Right cardiac atrium (tissue), 5 donors: ENCODE measurements at regions not wholly inside any gene's neighbourhood (a gene's known extent, or its start where the extent isn't known, plus 50 kb on each side); places are given as distances from the start of the nearest gene placed in this dataset.
A peak's percentile ranks its signal among the peaks of the same experiment; 100 is the strongest.

Experiments used
- ATAC-seq, 2 donors: fragments of 200-7000 bp; cut with Tn5 transposase; one replicate each; pipeline versions ENCODE4 v1.8.0 to v1.9.1; 2020; ENCODE audit warnings: moderate library complexity in 2 of 2, mild to moderate bottlenecking in 1 of 2
- DNase-seq, 3 donors: peaks; one replicate each; pipeline ENCODE4 v3.0.0-alpha.2; 2020
- H3K27ac ChIP-seq: one replicate; pipeline ENCODE4 v1.5.1; 2013; ENCODE audit warnings: mild to moderate bottlenecking, low read length, control low read depth, moderate library complexity
- H3K27me3 ChIP-seq: one replicate; pipeline ENCODE4 v1.6.1; 2013; ENCODE audit not compliant: control insufficient read depth, insufficient read depth
- H3K4me1 ChIP-seq: one replicate; pipeline ENCODE4 v1.6.1; 2013; ENCODE audit warnings: low read length; ENCODE audit not compliant: control insufficient read depth, insufficient read depth
- H3K4me3 ChIP-seq: one replicate; pipeline ENCODE4 v1.5.1; 2013; ENCODE audit warnings: low read length, control low read depth
- H3K9me3 ChIP-seq: one replicate; pipeline ENCODE4 v1.6.1; 2013; ENCODE audit warnings: low read length; ENCODE audit not compliant: control insufficient read depth
- WGBS: extraction: QIAGEN DNeasy Blood & Tissue Kit; methylation state at CpG from one replicate; pipeline ENCODE4 v1.1.7; 2013; 5-methylcytosine and 5-hydroxymethylcytosine counted together
- intact Hi-C, 4 donors: fragments of 100-400 bp; cut with DNase I; formaldehyde crosslinking; loops; one replicate each; pipeline versions ENCODE4 v1.11.0 to v1.14.0; 2022 to 2023
- donor health status: healthy with polysubstance abuse.
- donor health status: DM: no; HTN: yes; CAD: no.
- donor health status: DM: no; HTN: no; CAD: no.
- donor health status: DM: no; HTN: yes; CAD: no; lungs with severe emphysema.
- donor health status: DM: yes; HTN: yes; CAD: no.

DNA sequence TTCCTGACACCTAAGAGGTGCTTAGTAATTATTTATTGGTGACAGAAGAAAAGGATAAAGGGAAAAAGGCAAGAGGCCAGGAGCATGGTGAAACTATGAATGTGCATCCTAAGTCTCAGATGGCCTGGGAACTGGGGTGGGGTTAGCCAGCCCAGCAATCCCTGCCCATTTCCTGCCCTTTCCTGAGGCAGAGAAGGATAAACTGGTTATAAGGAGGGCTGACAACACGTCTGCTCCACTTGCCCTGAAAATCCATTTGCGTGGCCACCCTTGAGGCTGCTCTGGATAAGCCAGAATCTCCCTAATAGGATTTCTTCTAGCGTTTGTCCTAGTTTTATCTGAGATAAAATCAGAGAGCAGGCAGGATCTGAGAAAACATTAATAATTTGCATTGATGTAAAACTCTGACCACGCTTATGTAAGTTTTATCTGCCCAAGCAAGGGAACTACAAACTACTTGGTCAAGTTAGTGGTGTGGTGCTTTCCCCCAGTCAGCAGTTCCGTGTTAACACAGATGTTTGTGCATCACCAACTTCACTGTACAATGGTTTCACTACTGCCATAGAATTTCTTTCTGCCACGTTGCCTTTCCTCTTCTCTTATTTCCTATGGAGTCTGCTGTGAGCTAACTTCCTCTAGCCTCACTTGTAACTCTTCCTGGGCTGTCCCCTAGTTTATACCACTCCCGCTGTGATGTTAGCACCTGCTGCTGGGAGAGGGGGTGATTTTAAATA, 392.7 kb downstream of the RPS29 start:
- 47% methylated on average over 7 of the region's 7 CpGs for WGBS
- Histone ChIP-seq H3K27ac (no peak overlapping the region), H3K9me3 (no peaks in the 10 kb centered on the region), H3K27me3 (no peaks in the 10 kb centered on the region), H3K4me1 (no peaks in the 10 kb centered on the region), H3K4me3 (no peak overlapping the region)
- intact Hi-C loops: no loop called here
- DNase-seq: no peak
- ATAC-seq: no peak

DNA sequence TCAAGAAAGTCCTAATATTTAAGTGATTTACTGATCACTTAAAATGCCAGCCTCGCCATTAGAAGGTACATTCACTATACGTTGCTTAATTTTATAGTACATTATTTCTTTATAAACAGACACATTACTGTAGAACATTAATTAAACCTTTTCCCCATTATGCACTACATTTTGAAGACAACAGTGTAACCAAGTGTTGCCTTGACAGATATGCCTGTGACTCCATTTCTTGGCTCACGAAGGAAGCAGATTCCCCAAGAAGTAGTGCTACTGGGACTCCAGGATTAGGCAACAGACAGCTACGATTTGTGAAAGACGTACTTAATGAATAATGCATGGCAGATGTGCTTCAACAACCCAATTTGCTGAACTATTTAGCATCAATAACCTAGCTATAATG, 394.8 kb downstream of the RPS29 start:
- ATAC-seq: no peak
- no peaks in the 10 kb centered on the region for H3K9me3 ChIP-seq

DNA sequence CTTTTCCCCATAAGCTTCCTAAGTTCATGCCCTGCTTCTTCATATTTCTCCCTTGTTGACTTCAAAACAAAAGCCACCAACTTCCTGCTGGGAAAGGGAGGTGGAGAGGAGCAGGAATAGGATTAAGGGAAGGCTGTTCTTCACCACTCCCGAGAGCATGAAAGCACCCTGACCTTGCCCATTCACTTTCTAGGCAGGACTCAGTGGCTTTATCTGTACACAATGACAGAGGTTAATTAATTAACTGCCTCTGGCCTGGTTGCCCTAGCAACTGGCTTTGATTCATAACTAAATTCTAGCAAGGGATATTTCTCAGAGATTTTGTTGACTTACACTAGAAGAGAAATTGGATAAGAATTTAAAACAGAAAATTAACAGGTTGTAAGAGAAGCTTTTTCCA, 396.8 kb downstream of the RPS29 start:
- intact Hi-C loops: no loop called here
- Histone ChIP-seq H3K4me1 (no peaks in the 10 kb centered on the region), H3K4me3 (no peak overlapping the region), H3K27ac (no peak overlapping the region), H3K9me3 (no peaks in the 10 kb centered on the region), H3K27me3 (no peaks in the 10 kb centered on the region)
- ATAC-seq (no peak), DNase-seq (no peak)
- 29% methylated on average over 1 of the region's 1 CpG for WGBS

More for the DNA sequence above, 394.8 kb downstream of the RPS29 start:
- DNase-seq: no peak
- Histone ChIP-seq H3K4me1 (no peaks in the 10 kb centered on the region), H3K27ac (no peak overlapping the region), H3K27me3 (no peaks in the 10 kb centered on the region), H3K4me3 (no peak overlapping the region)
- WGBS: 82% methylated on average over 5 of the region's 5 CpGs
- intact Hi-C loops: no loop called here

DNA sequence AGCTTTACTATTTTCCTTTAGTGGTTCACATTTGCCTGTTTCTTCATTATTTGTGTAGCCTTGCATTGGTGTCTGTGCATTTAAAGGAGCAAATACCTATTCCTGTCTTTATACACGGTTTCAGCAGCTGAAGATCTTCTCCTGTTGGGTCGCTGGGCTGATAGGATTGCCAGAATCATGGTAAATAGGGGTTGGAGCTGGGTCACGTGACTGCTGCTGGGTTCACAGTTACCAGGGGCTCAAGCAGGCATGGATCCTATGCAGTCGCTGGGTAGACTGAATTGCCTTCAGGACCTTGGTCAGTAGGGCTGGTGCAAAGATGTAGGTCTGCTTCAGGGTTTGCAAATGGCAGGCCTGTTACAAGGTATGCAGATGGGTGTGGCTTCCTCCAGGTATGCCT, 398.4 kb downstream of the RPS29 start:
- Histone ChIP-seq H3K4me3 (no peak overlapping the region), H3K27ac (no peak overlapping the region), H3K4me1 (no peaks in the 10 kb centered on the region), H3K9me3 (no peaks in the 10 kb centered on the region), H3K27me3 (no peaks in the 10 kb centered on the region)
- intact Hi-C loops: no loop called here
- ATAC-seq (no peak), DNase-seq (no peak)
- WGBS: 78% methylated on average over 4 of the region's 4 CpGs

DNA sequence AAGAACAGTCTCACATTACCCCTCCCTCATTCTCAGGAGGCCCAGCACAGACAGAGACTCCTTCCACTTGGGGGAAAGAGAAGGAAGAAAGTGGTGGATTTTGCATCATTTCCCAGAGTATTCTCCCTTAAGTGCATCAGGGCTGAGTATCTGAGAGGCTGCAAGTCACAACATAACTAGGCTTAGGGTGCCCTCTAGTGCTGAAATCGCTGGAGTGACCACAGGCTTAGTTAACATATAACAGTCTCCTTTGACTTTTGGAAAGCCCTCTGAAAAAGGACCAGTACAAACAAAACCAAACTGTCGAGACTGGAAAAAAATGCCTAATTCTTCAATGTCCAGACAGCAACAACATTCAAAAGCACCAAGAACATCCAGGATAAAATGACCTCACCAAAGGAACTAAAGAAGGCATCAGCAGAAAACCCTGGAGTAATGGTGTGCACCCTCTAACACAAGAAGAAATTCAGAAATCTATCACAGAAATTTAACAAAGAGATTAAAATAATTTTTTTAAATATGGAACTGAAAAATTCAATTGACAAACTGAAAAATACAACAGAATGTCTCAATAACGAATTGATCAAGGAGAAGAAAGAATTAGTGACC, 412.3 kb downstream of the RPS29 start:
- intact Hi-C loops: no loop called here
- H3K4me3 ChIP-seq: no peak overlapping the region
- H3K9me3 ChIP-seq: no peaks in the 10 kb centered on the region
- 19% methylated on average over 3 of the region's 3 CpGs for WGBS
- no peak overlapping the region for H3K27ac ChIP-seq
- no peaks in the 10 kb centered on the region for H3K27me3 ChIP-seq
- ATAC-seq (peak in 1 of 2 donors; percentile 76), DNase-seq (peak in 2 of 3 donors; percentile 12 to 57)
- no peaks in the 10 kb centered on the region for H3K4me1 ChIP-seq

DNA sequence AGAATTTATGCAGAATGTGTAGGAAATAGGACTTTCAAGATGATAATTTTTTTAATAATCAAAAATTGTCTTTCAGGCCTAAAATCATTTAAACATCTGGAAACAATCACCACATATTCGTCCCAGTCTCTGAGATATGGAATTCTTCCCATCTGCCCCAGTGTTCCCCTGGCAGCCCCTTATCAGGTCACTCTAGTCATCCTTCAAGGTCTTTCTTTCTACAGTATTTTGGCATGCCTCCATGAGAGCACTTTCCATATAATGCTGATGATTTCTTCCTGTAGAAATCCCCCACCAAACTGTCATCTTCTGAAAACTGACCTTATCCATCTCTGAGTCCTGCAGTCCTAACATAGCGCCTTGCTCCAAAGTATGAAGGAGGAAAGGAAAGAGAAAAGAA, 422.1 kb downstream of the RPS29 start:
- intact Hi-C loops: no loop called here
- H3K27me3 ChIP-seq: no peaks in the 10 kb centered on the region
- no peaks in the 10 kb centered on the region for H3K4me1 ChIP-seq
- DNase-seq (no peak), ATAC-seq (no peak)
- 32% methylated on average over 2 of the region's 2 CpGs for WGBS
- no peak overlapping the region for H3K4me3 ChIP-seq
- H3K9me3 ChIP-seq: no peaks in the 10 kb centered on the region
- H3K27ac ChIP-seq: no peak overlapping the region

DNA sequence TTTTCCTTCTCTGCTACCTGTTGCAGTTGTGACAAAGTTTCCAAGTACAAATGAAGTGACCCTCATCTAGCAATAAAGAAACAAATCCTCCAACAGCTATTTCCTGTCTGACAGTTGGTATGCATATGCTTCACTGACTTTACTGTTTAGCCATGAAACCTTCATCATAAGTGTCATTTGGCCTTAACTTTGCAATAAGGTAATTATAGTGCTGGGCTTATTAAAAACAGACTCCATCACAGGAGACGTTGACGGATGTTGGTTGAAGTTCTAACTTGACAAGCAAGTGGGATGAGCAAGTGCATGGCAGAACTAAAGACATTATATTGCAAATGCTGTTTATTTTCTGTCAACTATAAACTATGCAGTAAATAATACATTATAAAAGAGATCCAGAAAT, 425.2 kb downstream of the RPS29 start:
- no peak overlapping the region for H3K4me3 ChIP-seq
- intact Hi-C loops: no loop called here
- ATAC-seq: no peak
- no peak for DNase-seq
- H3K27me3 ChIP-seq: no peaks in the 10 kb centered on the region
- WGBS: 64% methylated on average over 2 of the region's 2 CpGs
- H3K4me1 ChIP-seq: no peaks in the 10 kb centered on the region
- H3K27ac ChIP-seq: no peak overlapping the region
- no peaks in the 10 kb centered on the region for H3K9me3 ChIP-seq

DNA sequence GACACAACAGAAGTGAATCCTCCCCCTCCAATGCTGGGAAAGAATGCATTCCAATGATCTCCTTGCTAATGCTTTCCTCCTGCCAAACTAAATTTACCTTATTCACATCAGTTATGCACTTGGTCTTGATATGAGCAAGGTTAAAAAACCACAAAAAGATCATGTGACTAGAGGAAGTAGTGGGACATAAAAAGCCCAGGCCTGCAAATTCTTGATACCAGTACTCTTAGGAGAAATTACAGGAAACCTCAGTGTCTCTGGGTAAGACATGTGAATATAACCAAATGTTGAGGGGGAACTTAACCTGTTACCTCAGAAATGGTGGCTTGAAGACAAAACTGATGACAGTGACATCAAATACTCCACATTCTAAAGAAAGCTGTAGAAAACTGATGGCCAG, 427.1 kb downstream of the RPS29 start:
- H3K27me3 ChIP-seq: no peaks in the 10 kb centered on the region
- intact Hi-C loops: no loop called here
- no peak for ATAC-seq
- H3K27ac ChIP-seq: no peak overlapping the region
- no peak for DNase-seq
- no peak overlapping the region for H3K4me3 ChIP-seq
- no peaks in the 10 kb centered on the region for H3K4me1 ChIP-seq
- H3K9me3 ChIP-seq: no peaks in the 10 kb centered on the region

DNA sequence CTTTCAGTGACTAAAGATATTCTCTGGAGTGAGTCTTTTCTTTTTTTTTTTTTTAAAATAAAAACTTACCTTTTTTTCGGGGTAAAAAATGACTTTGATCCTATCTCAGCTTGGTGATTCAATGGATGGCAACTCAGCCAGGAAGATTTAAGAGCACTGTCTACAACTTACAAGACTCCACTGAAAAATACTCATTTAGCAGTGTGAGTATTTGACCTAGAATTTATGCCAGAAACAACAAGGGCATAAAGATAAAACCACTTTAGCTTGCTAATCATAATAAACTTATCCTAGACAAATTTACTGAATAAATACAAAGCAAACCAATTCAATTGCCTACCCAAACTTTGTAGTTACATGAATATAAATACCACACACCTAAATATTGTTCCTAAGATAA, 446.6 kb downstream of the RPS29 start:
- ATAC-seq (no peak), DNase-seq (no peak)
- H3K27ac ChIP-seq: no peak overlapping the region
- no peaks in the 10 kb centered on the region for H3K9me3 ChIP-seq
- H3K4me3 ChIP-seq: no peak overlapping the region
- 29% methylated on average over 1 of the region's 1 CpG for whole genome bisulfite sequencing
- H3K27me3 ChIP-seq: no peaks in the 10 kb centered on the region
- H3K4me1 ChIP-seq: no peaks in the 10 kb centered on the region
- intact Hi-C loops: no loop called here

DNA sequence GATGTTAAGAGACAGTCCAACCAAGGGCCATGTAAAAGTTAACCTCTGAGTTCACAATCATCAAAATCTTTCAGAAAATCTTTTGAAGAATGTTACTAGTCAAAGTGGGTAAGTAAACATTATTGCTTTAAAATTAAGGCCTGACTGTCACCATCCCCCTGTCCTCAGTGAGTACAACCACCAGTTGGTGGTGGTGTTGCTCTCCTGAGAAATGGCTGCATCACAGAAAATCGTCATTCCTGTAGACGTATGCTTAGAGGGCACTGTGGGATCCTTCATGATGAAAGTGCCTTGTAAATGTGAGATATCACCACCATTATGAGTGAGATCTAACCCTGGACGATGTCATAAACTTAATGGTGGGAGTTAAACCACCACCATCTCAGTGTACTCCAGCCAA, 451.2 kb downstream of the RPS29 start:
- WGBS: 38% methylated on average over 3 of the region's 3 CpGs
- intact Hi-C loops: no loop called here

DNA sequence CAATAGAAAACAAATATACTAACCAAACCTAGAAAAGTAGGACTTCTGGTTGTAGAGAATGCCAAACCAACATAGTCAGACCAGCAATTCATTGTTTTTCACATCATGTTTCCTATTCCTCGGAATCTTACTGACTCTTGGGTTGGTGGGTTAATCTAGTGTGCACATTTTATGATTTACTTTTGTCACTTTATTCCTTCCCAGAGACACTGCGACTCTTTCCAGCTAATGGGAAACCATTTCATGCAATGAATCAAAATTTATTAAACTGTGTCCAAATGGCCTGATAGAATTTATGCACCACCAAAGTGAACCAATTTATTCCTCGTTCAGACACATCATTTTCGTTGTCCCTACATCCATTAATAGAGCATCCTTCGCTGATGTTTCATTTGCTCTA, 464.9 kb downstream of the RPS29 start:
- WGBS: 83% methylated on average over 5 of the region's 5 CpGs
- intact Hi-C loops: no loop called here
- Histone ChIP-seq H3K27ac (no peak overlapping the region), H3K27me3 (no peaks in the 10 kb centered on the region), H3K9me3 (no peaks in the 10 kb centered on the region), H3K4me1 (no peaks in the 10 kb centered on the region), H3K4me3 (no peak overlapping the region)
- DNase-seq (no peak), ATAC-seq (no peak)

More for the DNA sequence above, 451.2 kb downstream of the RPS29 start:
- no peaks in the 10 kb centered on the region for H3K4me1 ChIP-seq
- H3K4me3 ChIP-seq: no peak overlapping the region
- no peak overlapping the region for H3K27ac ChIP-seq
- H3K9me3 ChIP-seq: no peaks in the 10 kb centered on the region
- no peak for DNase-seq
- H3K27me3 ChIP-seq: no peaks in the 10 kb centered on the region
- no peak for ATAC-seq
